ENCODE measurements at regions not wholly inside any gene's neighbourhood (a gene's known extent, or its start where the extent isn't known, plus 50 kb on each side); places are given as distances from the start of the nearest gene placed in this dataset.

DNA sequence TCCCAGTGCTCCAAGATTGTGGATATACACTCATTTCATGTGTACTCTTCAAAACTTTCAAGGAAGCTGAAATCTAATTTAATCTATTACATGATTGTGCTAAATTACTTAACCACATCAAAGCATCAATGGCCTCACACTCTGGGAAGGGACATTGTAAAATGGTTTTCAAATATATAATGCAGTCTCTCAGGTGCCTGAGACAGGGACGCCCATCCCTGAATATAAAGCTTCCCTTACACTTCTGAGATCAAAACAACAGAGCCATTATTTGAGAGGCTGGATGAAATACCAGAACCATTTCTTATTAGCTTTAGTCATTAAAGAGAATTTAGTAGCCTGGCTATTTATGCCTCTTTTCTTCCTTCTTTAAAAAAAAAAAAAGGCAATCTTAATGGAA is 259.2 kb upstream of the NFIA start:
- DNase-seq (no peak), ATAC-seq (ENCODE audit: low FRiP score) (no peak)
- H3K27ac ChIP-seq (ENCODE audit: low read depth in 1 of 2, low read length in 2 of 2): no peak overlapping the region
- H3K27me3 ChIP-seq (ENCODE audit: control insufficient read depth in 1 of 2, insufficient read depth in 2 of 2, low read length in 1 of 2): no peaks in the 10 kb centered on the region
- no peaks in the 10 kb centered on the region for H3K4me1 ChIP-seq (ENCODE audit: control insufficient read depth in 1 of 2, insufficient read depth in 2 of 2, low read length in 2 of 2)
- WGBS, 2 donors: 93 to 100% methylated on average over 1 of the region's 1 CpG
- no peaks in the 10 kb centered on the region for H3K36me3 ChIP-seq (ENCODE audit: control insufficient read depth in 1 of 2, insufficient read depth in 2 of 2, low read length in 1 of 2)
- intact Hi-C loops (cut with DNase I): no loop called here
- H3K9me3 ChIP-seq (ENCODE audit: control insufficient read depth, low read length): no peaks in the 10 kb centered on the region
- no peak overlapping the region for H3K4me3 ChIP-seq (ENCODE audit: low read length in 2 of 2)

DNA sequence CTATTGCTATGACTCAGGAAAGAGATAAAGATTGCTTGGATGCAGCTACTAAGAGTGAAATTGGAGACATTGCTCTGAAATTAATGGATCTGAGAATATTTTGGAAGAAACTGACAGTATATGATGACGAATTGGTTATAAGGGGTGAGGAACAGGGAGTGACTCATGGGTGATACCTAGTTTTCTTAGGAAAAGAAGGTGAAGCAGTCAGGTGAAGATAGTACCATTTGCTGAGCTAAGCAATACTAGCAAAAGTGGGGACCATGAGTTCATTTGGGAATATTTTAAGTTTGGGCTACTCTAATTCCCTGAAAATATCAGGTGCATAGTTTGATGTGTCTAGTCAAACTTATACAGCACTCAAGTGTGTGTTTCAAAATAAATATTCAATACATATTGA is 260.1 kb upstream of the NFIA start:
- no peak for DNase-seq
- intact Hi-C loops (cut with DNase I): no loop called here
- no peak overlapping the region for H3K4me3 ChIP-seq (ENCODE audit: low read length in 2 of 2)
- H3K36me3 ChIP-seq (ENCODE audit: control insufficient read depth in 1 of 2, insufficient read depth in 2 of 2, low read length in 1 of 2): no peaks in the 10 kb centered on the region
- ATAC-seq (ENCODE audit: low FRiP score): no peak
- 88 to 92% methylated on average over 1 of the region's 1 CpG for WGBS, 2 donors
- no peaks in the 10 kb centered on the region for H3K9me3 ChIP-seq (ENCODE audit: control insufficient read depth, low read length)
- H3K27me3 ChIP-seq (ENCODE audit: control insufficient read depth in 1 of 2, insufficient read depth in 2 of 2, low read length in 1 of 2): no peaks in the 10 kb centered on the region
- no peaks in the 10 kb centered on the region for H3K4me1 ChIP-seq (ENCODE audit: control insufficient read depth in 1 of 2, insufficient read depth in 2 of 2, low read length in 2 of 2)
- no peak overlapping the region for H3K27ac ChIP-seq (ENCODE audit: low read depth in 1 of 2, low read length in 2 of 2)

DNA sequence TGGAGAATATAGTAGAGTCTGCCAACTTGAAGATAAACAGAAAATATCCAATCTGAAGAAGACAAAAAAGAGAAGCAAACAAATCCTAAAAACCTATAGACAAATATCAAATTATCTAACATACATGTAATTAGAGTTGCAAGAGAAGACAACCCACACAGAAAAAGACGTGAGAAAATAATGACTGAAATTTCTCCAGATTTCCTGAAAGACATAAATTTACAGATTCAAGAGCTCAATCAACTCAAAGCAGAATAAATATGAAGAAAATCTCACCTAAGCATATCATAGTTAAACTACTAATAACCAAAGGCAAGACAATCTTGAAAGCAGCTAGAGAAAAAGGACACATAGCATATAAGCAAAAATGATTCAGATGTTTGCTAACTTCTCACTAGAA is 261.2 kb upstream of the NFIA start:
- intact Hi-C loops (cut with DNase I): no loop called here
- WGBS, 2 donors: 97 to 99% methylated on average over 1 of the region's 1 CpG
- Histone ChIP-seq H3K4me1 (ENCODE audit: control insufficient read depth in 1 of 2, insufficient read depth in 2 of 2, low read length in 2 of 2) (no peaks in the 10 kb centered on the region), H3K36me3 (ENCODE audit: control insufficient read depth in 1 of 2, insufficient read depth in 2 of 2, low read length in 1 of 2) (no peaks in the 10 kb centered on the region), H3K27me3 (ENCODE audit: control insufficient read depth in 1 of 2, insufficient read depth in 2 of 2, low read length in 1 of 2) (no peaks in the 10 kb centered on the region), H3K27ac (ENCODE audit: low read depth in 1 of 2, low read length in 2 of 2) (no peak overlapping the region), H3K4me3 (ENCODE audit: low read length in 2 of 2) (no peak overlapping the region), H3K9me3 (ENCODE audit: control insufficient read depth, low read length) (no peaks in the 10 kb centered on the region)
- DNase-seq (no peak), ATAC-seq (ENCODE audit: low FRiP score) (no peak)

DNA sequence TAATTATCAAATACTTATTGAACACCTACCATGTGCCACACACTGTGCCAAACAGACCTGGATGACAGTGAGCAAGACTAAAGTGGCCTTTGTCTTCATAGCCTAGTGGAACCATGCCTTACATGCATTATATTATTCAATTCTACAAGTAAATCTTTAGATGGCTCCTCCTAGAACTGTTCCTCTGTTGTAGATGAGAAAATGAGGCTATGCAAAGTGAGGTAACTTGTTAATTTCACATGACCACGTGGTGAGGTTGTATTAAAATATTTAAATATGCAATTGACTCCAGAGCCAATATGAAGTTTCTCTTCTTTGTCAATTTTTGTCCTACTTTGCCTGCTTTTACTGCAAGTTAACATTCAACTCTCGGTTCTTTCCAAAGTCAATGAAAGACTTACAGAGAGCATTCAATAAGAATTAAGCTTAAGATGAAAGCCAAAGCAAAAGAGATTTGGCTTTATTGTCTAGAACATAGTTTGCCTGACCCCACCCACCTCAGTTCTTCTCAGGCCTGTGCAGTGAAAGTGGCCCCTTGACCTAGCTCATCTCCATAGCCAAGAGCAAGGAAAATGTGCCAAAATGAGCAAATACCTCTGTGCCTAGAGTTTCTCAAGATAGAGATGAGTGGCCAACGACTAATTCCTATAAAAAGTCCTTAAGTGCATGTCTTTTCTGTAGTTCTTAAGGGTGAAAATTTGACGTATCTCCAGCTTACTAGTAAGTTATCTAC is 263.2 kb upstream of the NFIA start:
- Histone ChIP-seq H3K27ac (ENCODE audit: low read depth in 1 of 2, low read length in 2 of 2) (no peak overlapping the region), H3K4me3 (ENCODE audit: low read length in 2 of 2) (no peak overlapping the region), H3K27me3 (ENCODE audit: control insufficient read depth in 1 of 2, insufficient read depth in 2 of 2, low read length in 1 of 2) (no peaks in the 10 kb centered on the region), H3K36me3 (ENCODE audit: control insufficient read depth in 1 of 2, insufficient read depth in 2 of 2, low read length in 1 of 2) (no peaks in the 10 kb centered on the region), H3K4me1 (ENCODE audit: control insufficient read depth in 1 of 2, insufficient read depth in 2 of 2, low read length in 2 of 2) (no peaks in the 10 kb centered on the region), H3K9me3 (ENCODE audit: control insufficient read depth, low read length) (no peaks in the 10 kb centered on the region)
- ATAC-seq (ENCODE audit: low FRiP score) (no peak), DNase-seq (no peak)
- 78 to 80% methylated on average over 4 of the region's 4 CpGs for WGBS, 2 donors
- intact Hi-C loops (cut with DNase I): no loop called here

DNA sequence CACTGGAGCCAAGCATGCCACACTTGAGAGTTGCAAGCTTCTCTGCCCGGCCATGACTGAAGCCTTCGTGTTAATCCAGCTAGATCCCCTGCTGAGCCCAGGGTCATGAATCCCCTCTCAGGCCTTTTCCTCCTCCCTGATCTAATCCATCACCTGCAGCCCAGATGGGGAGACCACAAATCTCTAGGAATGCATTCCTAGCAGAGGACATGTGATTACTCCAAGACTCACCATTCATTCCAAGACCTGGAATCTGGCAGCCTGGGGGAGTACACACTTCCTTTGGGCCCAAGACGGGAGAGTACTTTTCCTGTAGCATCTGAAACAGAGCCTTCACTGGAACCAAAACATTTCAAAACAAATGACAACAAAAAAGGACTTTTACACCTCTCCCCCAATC is 269.3 kb upstream of the NFIA start:
- H3K36me3 ChIP-seq (ENCODE audit: control insufficient read depth in 1 of 2, insufficient read depth in 2 of 2, low read length in 1 of 2): no peaks in the 10 kb centered on the region
- ATAC-seq (ENCODE audit: low FRiP score) (no peak), DNase-seq (no peak)
- no peaks in the 10 kb centered on the region for H3K9me3 ChIP-seq (ENCODE audit: control insufficient read depth, low read length)
- H3K27me3 ChIP-seq (ENCODE audit: control insufficient read depth in 1 of 2, insufficient read depth in 2 of 2, low read length in 1 of 2): no peaks in the 10 kb centered on the region
- intact Hi-C loops (cut with DNase I): no loop called here
- no peak overlapping the region for H3K27ac ChIP-seq (ENCODE audit: low read depth in 1 of 2, low read length in 2 of 2)
- H3K4me3 ChIP-seq (ENCODE audit: low read length in 2 of 2): no peak overlapping the region
- H3K4me1 ChIP-seq (ENCODE audit: control insufficient read depth in 1 of 2, insufficient read depth in 2 of 2, low read length in 2 of 2): no peaks in the 10 kb centered on the region
- 85 to 87% methylated on average over 3 of the region's 3 CpGs for WGBS, 2 donors

DNA sequence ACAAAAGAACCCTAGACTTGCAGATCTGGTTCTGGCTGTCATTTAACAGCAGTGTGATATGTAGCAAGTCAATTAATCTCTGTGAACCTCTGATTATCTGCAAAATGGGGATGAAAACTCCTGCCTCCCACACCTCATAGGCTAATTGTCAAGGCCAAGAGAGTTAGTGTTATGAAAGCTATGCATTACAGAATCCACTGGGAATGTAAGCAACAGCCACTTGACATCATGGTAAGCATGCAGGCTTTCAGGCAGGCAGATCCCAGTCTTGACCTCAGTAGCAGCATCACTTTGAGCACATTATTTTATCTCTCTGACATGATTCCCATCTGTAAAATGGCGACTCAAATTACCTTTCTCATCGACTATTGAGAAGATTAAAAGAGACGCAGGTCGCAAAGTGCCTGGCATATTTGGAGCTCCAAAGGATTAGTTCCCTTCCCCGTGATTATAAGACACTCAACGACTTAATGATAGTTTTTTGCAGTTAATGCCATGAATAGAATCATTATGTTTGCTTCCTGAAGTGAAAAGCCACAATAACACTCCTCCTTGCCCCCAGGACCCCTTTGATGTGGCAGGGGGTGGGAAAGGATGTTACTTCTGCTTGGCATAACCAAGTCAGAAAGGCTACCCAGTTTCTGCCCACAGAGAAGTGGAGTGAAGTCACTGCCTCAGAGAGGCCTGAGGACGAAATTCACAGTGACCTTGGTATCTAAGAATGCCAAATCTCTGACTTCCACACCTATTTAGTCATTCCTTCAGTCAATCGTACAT is 273.0 kb upstream of the NFIA start:
- Histone ChIP-seq H3K27me3 (ENCODE audit: control insufficient read depth in 1 of 2, insufficient read depth in 2 of 2, low read length in 1 of 2) (no peaks in the 10 kb centered on the region), H3K4me1 (ENCODE audit: control insufficient read depth in 1 of 2, insufficient read depth in 2 of 2, low read length in 2 of 2) (no peaks in the 10 kb centered on the region), H3K9me3 (ENCODE audit: control insufficient read depth, low read length) (no peaks in the 10 kb centered on the region), H3K27ac (ENCODE audit: low read depth in 1 of 2, low read length in 2 of 2) (no peak overlapping the region), H3K36me3 (ENCODE audit: control insufficient read depth in 1 of 2, insufficient read depth in 2 of 2, low read length in 1 of 2) (no peaks in the 10 kb centered on the region), H3K4me3 (ENCODE audit: low read length in 2 of 2) (no peak overlapping the region)
- no peak for DNase-seq
- no peak for ATAC-seq (ENCODE audit: low FRiP score)
- WGBS, 2 donors: 84 to 86% methylated on average over 8 of the region's 8 CpGs
- intact Hi-C loops (cut with DNase I): no loop called here

DNA sequence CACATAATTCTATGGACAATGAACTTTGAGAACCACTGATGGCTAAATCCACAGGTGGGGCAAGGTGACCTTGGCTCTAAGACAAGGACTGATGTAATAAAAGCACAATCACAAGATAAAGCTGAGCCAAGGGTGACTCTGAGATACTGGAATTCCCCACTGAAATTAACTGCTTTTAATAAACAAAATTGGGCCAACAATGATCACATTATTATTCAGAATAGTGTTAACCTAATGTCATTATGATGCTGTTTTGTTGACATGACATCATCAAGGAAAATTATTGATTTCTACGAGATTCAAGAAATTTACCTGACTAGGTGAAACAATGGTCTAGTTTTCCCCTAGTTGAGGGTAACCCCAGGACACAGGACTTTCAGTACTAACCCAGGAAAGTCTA is 273.7 kb upstream of the NFIA start:
- Histone ChIP-seq H3K4me1 (ENCODE audit: control insufficient read depth in 1 of 2, insufficient read depth in 2 of 2, low read length in 2 of 2) (no peaks in the 10 kb centered on the region), H3K27me3 (ENCODE audit: control insufficient read depth in 1 of 2, insufficient read depth in 2 of 2, low read length in 1 of 2) (no peaks in the 10 kb centered on the region), H3K9me3 (ENCODE audit: control insufficient read depth, low read length) (no peaks in the 10 kb centered on the region), H3K36me3 (ENCODE audit: control insufficient read depth in 1 of 2, insufficient read depth in 2 of 2, low read length in 1 of 2) (no peaks in the 10 kb centered on the region), H3K27ac (ENCODE audit: low read depth in 1 of 2, low read length in 2 of 2) (no peak overlapping the region), H3K4me3 (ENCODE audit: low read length in 2 of 2) (no peak overlapping the region)
- no peak for ATAC-seq (ENCODE audit: low FRiP score)
- intact Hi-C loops (cut with DNase I): no loop called here
- no peak for DNase-seq
- 94 to 97% methylated on average over 1 of the region's 1 CpG for WGBS, 2 donors

DNA sequence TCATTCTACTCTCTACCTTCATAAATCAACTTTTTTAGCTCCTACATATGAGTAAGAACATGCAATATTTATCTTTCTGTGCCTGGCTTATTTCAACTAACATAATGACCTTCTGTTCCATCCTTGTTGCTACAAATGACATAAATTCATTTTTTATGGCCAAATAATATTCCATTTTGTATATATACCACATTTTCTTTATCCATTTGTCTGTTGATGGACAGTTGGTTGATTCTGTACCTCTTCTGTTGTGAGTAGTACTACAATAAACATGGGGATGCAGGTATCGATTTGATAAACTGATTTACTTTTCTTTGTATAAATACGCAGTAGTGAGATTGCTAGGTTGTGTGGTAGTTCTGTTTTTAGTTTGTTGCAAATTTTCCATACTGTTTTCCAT is 279.5 kb upstream of the NFIA start:
- ATAC-seq (ENCODE audit: low FRiP score) (no peak), DNase-seq (no peak)
- H3K4me1 ChIP-seq (ENCODE audit: control insufficient read depth in 1 of 2, insufficient read depth in 2 of 2, low read length in 2 of 2): no peaks in the 10 kb centered on the region
- H3K4me3 ChIP-seq (ENCODE audit: low read length in 2 of 2): no peak overlapping the region
- no peaks in the 10 kb centered on the region for H3K36me3 ChIP-seq (ENCODE audit: control insufficient read depth in 1 of 2, insufficient read depth in 2 of 2, low read length in 1 of 2)
- intact Hi-C loops (cut with DNase I): no loop called here
- no peaks in the 10 kb centered on the region for H3K27me3 ChIP-seq (ENCODE audit: control insufficient read depth in 1 of 2, insufficient read depth in 2 of 2, low read length in 1 of 2)
- WGBS, 2 donors: 95 to 100% methylated on average over 2 of the region's 2 CpGs
- no peak overlapping the region for H3K27ac ChIP-seq (ENCODE audit: low read depth in 1 of 2, low read length in 2 of 2)
- no peaks in the 10 kb centered on the region for H3K9me3 ChIP-seq (ENCODE audit: control insufficient read depth, low read length)

DNA sequence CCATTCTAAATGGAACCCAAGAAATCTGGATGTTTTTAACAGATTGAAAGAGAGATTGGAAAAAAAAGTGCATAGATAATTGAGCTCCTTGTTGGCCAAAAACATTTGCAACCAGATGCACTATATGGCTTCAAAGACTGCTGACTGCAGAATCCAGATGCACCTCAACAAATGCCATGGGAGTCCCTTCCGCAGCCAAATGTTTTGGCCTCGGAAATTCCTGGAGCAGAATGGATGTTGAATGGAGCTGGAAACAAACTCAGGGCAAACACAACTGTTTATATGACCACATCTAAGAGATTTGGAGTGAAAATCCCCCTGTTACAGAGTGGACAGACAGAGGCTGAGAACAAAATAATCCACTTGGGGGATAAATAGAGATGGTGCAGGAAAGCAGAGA is 285.0 kb upstream of the NFIA start:
- no peak overlapping the region for H3K4me3 ChIP-seq (ENCODE audit: low read length in 2 of 2)
- intact Hi-C loops (cut with DNase I): no loop called here
- no peaks in the 10 kb centered on the region for H3K27me3 ChIP-seq (ENCODE audit: control insufficient read depth in 1 of 2, insufficient read depth in 2 of 2, low read length in 1 of 2)
- H3K27ac ChIP-seq (ENCODE audit: low read depth in 1 of 2, low read length in 2 of 2): no peak overlapping the region
- no peak for ATAC-seq (ENCODE audit: low FRiP score)
- H3K9me3 ChIP-seq (ENCODE audit: control insufficient read depth, low read length): no peaks in the 10 kb centered on the region
- H3K36me3 ChIP-seq (ENCODE audit: control insufficient read depth in 1 of 2, insufficient read depth in 2 of 2, low read length in 1 of 2): no peaks in the 10 kb centered on the region
- WGBS, 2 donors: 92 to 93% methylated on average over 2 of the region's 2 CpGs
- H3K4me1 ChIP-seq (ENCODE audit: control insufficient read depth in 1 of 2, insufficient read depth in 2 of 2, low read length in 2 of 2): no peaks in the 10 kb centered on the region
- no peak for DNase-seq
